Erythroblast (primary cell): ENCODE measurements at regions not wholly inside any gene's neighbourhood (a gene's known extent, or its start where the extent isn't known, plus 50 kb on each side); places are given as distances from the start of the nearest gene placed in this dataset.
A peak's percentile ranks its signal among the peaks of the same experiment; 100 is the strongest.
"Not testable (repeated sequence)": the region's sequence is repeated elsewhere in the genome, so short reads cannot be mapped to it uniquely, and the experiment has no call there.

Experiments
- DNase-seq, 2 experiments: peaks; one replicate each; lab custom pipeline; 2025; lab: John Stamatoyannopoulos, UW
- GATA1 ChIP-seq: IDR thresholded peaks from 2 replicates; pipeline ENCODE4 v1.6.1; 2011; ENCODE audit warnings: low read depth, mild to moderate bottlenecking, control low read depth, low read length, moderate library complexity
- POLR2A ChIP-seq: IDR thresholded peaks from 2 replicates; pipeline ENCODE4 v1.6.1; 2011; ENCODE audit warnings: mild to moderate bottlenecking, low read length

- TF ChIP-seq POLR2A (no peak), GATA1 (no peak)
- no peak for DNase-seq
Observed at GRCh38 chr3:168959731-168960130, 703.8 kb downstream of the MECOM start.

DNA sequence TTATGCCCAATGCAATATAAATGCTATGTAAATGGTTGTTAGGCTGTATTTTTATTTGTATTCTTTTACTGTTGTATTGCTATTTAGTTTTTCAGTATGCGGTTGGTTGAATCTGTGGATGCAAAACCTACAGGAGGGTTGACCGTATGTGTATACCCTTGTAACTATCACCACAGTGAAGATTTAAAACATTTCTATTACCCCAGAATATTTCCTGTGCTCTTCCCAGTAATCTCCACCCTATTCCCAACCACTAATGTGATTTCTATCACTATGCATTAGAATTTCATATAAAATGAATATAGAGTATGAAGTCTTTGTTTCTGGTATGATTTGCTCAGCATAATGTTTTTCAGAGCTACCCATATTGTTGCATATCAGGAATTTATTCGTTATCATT lies 705.0 kb downstream of the MECOM start:
- TF ChIP-seq POLR2A (no peak), GATA1 (no peak)
- DNase-seq, result no peak

DNA sequence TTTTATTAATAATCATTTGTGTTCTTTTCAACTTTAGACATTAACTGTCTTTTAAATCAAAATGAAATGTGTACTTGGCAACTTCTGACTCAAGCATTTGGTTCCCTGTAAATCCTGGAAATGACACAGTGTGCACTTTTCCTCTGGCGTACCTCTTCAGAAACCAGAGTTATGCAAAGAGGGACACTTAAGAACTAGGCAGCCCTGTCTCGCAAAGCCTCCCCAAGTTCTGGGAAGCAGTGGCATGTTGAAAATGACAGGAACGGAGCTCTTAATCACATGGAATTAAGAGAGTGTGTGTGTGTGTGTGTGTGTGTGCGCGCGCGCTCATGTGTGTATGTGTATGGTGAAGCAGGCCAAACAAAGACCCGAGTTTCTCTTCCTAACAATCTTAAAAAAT lies 707.4 kb downstream of the MECOM start:
- DNase-seq, result no peak
- TF ChIP-seq POLR2A (no peak), GATA1 (no peak)

DNA sequence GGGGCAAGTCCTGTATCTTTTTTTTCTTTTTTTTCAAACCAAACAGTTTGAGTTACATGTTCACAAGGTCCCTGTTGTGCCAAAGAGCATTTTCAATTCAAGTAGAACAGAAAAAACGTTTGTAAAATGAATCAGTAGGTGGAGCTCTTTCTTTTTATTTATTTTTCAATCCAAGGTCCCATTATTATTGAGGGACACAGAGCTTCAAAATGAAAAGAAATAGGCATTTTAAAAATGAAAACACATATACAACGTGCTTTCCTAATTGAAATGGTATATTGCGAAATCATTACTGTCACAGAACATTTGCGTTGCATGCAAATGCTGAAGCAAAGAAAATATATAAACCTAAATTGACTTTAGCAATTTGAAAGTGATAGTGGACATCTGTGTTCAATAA lies 711.0 kb downstream of the MECOM start:
- TF ChIP-seq GATA1 (no peak), POLR2A (no peak)
- DNase-seq, result peak in 1 of 2 experiments; percentile 10

- no peak for TF ChIP-seq POLR2A
- no peak for TF ChIP-seq GATA1
- DNase-seq, result no peak
Observed at GRCh38 chr3:168951884-168952283, 711.6 kb downstream of the MECOM start.

- TF ChIP-seq GATA1, result no peak
- no peak for TF ChIP-seq POLR2A
- no peak for DNase-seq
Observed at GRCh38 chr3:168951368-168951767, 712.1 kb downstream of the MECOM start.

DNA sequence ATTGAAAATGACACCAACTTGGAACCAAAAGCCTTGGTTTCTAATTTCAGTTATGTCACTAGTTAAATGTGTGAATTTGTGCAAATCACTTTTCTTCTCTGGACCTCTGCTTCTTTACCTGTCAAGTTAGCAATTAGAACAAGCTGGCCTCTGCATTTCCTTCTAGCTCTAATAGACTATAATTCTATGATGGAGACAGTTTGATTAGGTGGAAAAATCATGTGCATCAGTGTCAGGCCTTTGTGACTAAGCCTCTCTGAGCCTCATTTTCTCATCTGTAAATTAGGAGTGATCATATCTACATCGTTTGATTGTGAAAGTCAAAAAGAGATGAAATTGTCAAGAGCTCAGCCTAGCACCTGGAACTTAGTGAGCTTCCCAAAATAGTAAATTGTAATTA lies 712.9 kb downstream of the MECOM start:
- TF ChIP-seq GATA1 (no peak), POLR2A (no peak)
- DNase-seq, result no peak

DNA sequence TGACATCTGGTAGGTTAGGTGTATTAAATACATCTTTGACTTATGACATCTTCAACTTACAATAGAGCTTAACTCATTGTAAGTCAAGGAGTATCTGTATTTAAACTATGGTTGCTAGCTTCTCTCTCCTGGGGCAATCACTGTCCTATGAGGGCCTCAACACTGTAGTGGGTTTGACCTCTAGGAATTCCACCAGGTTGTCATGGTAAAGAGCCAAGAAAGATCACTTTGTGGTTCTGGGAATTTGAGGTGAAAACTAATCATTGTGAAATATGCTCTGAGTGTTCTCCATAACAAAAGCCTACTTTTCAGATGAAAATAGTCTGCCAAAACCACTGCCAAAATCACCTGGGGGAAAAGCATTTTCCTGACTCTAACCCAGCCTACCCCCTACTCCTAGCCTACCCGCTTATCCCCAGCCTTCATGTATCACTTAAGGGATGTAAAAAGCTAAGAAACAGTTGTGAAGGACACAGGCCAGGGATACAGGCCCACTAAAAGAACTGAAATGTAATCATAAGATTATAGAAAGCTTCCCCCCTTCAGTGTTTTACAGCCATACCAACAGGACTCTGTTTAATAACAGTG lies 723.8 kb downstream of the MECOM start:
- TF ChIP-seq POLR2A, result no peak
- TF ChIP-seq GATA1, result no peak
- DNase-seq, result no peak

GRCh38 chr3:168933614-168934013 lies 729.9 kb downstream of the MECOM start:
- no peak for TF ChIP-seq POLR2A
- TF ChIP-seq GATA1, result no peak
- no peak for DNase-seq

DNA sequence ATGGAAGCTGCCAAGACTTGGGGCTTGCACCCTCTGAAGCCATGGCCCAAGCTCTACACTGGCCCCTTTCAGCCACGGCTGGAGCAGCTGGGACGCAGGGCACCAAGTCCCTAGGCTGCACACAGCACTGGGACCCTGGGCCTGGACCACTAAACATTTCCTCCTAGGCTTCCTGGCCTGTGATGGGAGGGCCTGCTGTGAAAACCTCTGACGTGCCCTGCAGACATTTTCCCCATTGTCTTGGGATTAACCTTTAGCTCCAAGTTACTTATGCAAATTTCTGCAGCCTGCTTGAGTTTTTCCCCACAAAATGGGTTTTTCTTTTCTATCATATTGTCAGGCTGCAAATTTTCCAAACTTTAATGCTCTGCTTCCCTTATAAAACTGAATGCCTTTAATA lies 733.5 kb downstream of the MECOM start:
- DNase-seq, result not testable (repeated sequence)

GRCh38 chr3:168926426-168926825 lies 737.1 kb downstream of the MECOM start:
- TF ChIP-seq GATA1, result no peak
- TF ChIP-seq POLR2A, result no peak
- no peak for DNase-seq

GRCh38 chr3:168925568-168925967 lies 737.9 kb downstream of the MECOM start:
- no peak for TF ChIP-seq GATA1
- no peak for TF ChIP-seq POLR2A
- DNase-seq, result no peak

DNA sequence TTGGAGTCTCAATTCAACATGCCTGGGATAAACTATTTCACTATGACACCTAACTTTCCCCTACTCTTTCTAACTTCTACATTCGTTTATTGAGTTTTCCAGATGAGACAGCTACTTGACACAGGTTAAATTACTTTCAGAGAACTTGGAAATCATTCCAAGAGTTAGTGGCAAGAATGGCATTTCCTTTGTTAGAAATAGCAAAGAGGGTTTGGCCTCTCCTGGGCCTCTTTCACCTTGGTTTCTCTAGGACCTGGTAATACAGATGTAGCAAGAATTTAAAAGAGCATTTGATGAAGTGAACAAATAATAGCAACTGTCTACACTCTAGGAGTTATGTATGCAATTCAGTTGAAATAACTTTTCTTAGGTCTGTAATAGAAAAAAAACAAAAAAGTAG lies 748.9 kb downstream of the MECOM start:
- DNase-seq, result no peak
- TF ChIP-seq POLR2A (no peak), GATA1 (no peak)

DNA sequence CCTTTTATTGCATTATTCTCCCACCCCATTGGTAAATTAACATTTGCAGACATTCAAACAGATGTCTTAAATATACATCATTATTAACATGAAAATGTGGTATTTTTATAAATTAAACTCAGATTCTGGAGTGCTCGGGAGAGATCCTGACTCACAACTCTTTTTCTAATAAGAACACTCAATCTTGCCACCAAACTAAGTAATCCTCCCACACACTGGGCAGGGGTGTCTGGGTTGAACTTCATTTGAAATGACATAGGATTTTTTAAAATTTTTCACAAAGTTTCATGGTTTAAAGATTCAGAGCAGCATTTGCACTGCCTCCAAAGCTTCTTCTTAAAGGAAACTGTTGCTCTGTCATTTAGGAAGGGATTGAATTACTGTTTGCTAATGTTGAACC lies 754.3 kb downstream of the MECOM start:
- no peak for DNase-seq
- TF ChIP-seq GATA1 (no peak), POLR2A (no peak)

DNA sequence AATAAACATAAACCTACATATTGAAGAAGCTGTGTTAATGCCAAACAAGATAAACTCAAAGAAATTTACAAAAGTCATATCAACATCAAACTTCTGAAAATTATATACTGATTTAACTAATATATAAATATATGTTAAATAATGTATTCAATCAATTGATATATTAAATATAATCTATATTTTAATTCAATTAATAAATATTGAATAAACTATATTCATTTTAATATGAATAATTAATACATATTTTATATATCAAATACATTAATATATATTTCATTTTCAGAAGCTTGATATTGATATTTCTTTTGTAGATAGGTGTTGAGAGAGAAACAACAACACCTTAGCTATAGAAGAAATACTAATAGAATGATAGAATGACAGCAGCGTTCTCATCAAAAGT lies 768.1 kb downstream of the MECOM start:
- TF ChIP-seq POLR2A, result no peak
- TF ChIP-seq GATA1, result no peak
- DNase-seq, result no peak
